Sigmoid colon (tissue), 6 donors: ENCODE measurements at regions not wholly inside any gene's neighbourhood (a gene's known extent, or its start where the extent isn't known, plus 50 kb on each side); places are given as distances from the start of the nearest gene placed in this dataset.

Experiments used
- DNase-seq: peaks from one replicate; pipeline ENCODE4 v3.0.0-alpha.2; 2019
- H3K27ac ChIP-seq, 4 donors: fragments of 200-600 bp; sonication (generic); one replicate each; pipeline ENCODE4 v1.5.1; 2016 to 2019; ENCODE audit warnings: mild to moderate bottlenecking in 1 of 4
- H3K27me3 ChIP-seq, 3 donors: fragments of 200-600 bp; sonication (generic); one replicate each; pipeline ENCODE4 v1.5.1; 2019; ENCODE audit warnings: mild to moderate bottlenecking in 1 of 3
- H3K36me3 ChIP-seq, 4 donors: fragments of 200-600 bp; sonication (generic); one replicate each; pipeline ENCODE4 v1.5.1; 2016 to 2019
- H3K4me1 ChIP-seq, 4 donors: fragments of 200-600 bp; sonication (generic); one replicate each; pipeline ENCODE4 v1.5.1; 2017 to 2019
- H3K4me3 ChIP-seq, 4 donors: fragments of 200-600 bp; sonication (generic); one replicate each; pipeline ENCODE4 v1.5.1; 2017 to 2019; ENCODE audit warnings: mild to moderate bottlenecking in 2 of 4, moderate library complexity in 1 of 4
- H3K9me3 ChIP-seq, 4 donors: fragments of 200-600 bp in 3 of 4; sonication (generic) in 3 of 4; one replicate each; pipeline versions ENCODE4 v1.5.1 to v1.6.1; 2013 to 2019
- CTCF ChIP-seq, 4 experiments: fragments of 450-650 bp in 3 of 4; fragments of 200-600 bp in 1 of 4; IDR thresholded peaks; one replicate each; pipeline ENCODE4 v1.5.1; 2016 to 2019; ENCODE audit warnings: antibody characterized with exemption in 4 of 4, mild to moderate bottlenecking in 3 of 4, moderate library complexity in 2 of 4
- EP300 ChIP-seq, 4 donors: sonication (generic); formaldehyde crosslinking; IDR thresholded peaks; one replicate each; pipeline ENCODE4 v1.6.1; 2017; ENCODE audit warnings: antibody characterized with exemption in 4 of 4
- POLR2A ChIP-seq, 2 donors: fragments of 450-650 bp; IDR thresholded peaks; one replicate each; pipeline ENCODE4 v1.6.1; 2016; ENCODE audit warnings: antibody characterized with exemption in 2 of 2, mild to moderate bottlenecking in 2 of 2, moderate library complexity in 2 of 2
- POLR2AphosphoS5 ChIP-seq, 4 donors: sonication (generic); formaldehyde crosslinking; IDR thresholded peaks; one replicate each; pipeline ENCODE4 v1.6.1; 2017; ENCODE audit warnings: antibody characterized with exemption in 4 of 4
- WGBS, 2 donors: extraction: QIAGEN DNeasy Blood & Tissue Kit; methylation state at CpG; one replicate each; pipeline ENCODE4 v1.1.7; 2013; 5-methylcytosine and 5-hydroxymethylcytosine counted together
- intact Hi-C: fragments of 100-400 bp; cut with DNase I; formaldehyde crosslinking; loops from one replicate; pipeline ENCODE4 v1.15.1; 2023
- donor health status: healthy with polysubstance abuse.
- donor health status: healthy.

- intact Hi-C loops: no loop called here
- 63 to 76% methylated on average over 4 of the region's 4 CpGs for WGBS, 2 donors
- Histone ChIP-seq H3K4me3 (no peak overlapping the region), H3K9me3 (no peaks in the 10 kb centered on the region), H3K27me3 (no peaks in the 10 kb centered on the region), H3K27ac (no peak overlapping the region), H3K36me3 (no peaks in the 10 kb centered on the region), H3K4me1 (no peaks in the 10 kb centered on the region)
- no peak for DNase-seq
- TF ChIP-seq POLR2A (IDR thresholded peaks at IDR 0.05) (no peak), CTCF (IDR thresholded peaks at IDR 0.05) (no peak), POLR2AphosphoS5 (IDR thresholded peaks at IDR 0.05) (no peak), EP300 (IDR thresholded peaks at IDR 0.05) (no peak)
Measured at GRCh38 chr1:38541223-38541622, 318.3 kb downstream of the RRAGC start.

GRCh38 chr1:38539931-38540330 is 319.6 kb downstream of the RRAGC start:
- H3K9me3 ChIP-seq: no peaks in the 10 kb centered on the region
- no peaks in the 10 kb centered on the region for H3K36me3 ChIP-seq

GRCh38 chr1:38538834-38539233 is 320.7 kb downstream of the RRAGC start:
- intact Hi-C loops: no loop called here
- TF ChIP-seq POLR2A (IDR thresholded peaks at IDR 0.05) (no peak), POLR2AphosphoS5 (IDR thresholded peaks at IDR 0.05) (no peak), CTCF (IDR thresholded peaks at IDR 0.05) (no peak), EP300 (IDR thresholded peaks at IDR 0.05) (no peak)
- 31 to 64% methylated on average over 4 of the region's 4 CpGs for WGBS, 2 donors
- H3K27ac ChIP-seq: no peak overlapping the region
- H3K4me1 ChIP-seq: no peaks in the 10 kb centered on the region
- DNase-seq: no peak
- no peaks in the 10 kb centered on the region for H3K27me3 ChIP-seq
- no peaks in the 10 kb centered on the region for H3K36me3 ChIP-seq
- H3K4me3 ChIP-seq: no peak overlapping the region
- H3K9me3 ChIP-seq: no peaks in the 10 kb centered on the region

More at GRCh38 chr1:38539931-38540330, 319.6 kb downstream of the RRAGC start:
- Histone ChIP-seq H3K27me3 (no peaks in the 10 kb centered on the region), H3K27ac (no peak overlapping the region), H3K4me3 (no peak overlapping the region), H3K4me1 (no peaks in the 10 kb centered on the region)
- intact Hi-C loops: no loop called here
- no peak for DNase-seq
- no peak for TF ChIP-seq POLR2A (IDR thresholded peaks at IDR 0.05)
- TF ChIP-seq CTCF (IDR thresholded peaks at IDR 0.05): no peak
- TF ChIP-seq EP300 (IDR thresholded peaks at IDR 0.05): no peak
- TF ChIP-seq POLR2AphosphoS5 (IDR thresholded peaks at IDR 0.05): no peak
- WGBS, 2 donors: 66 to 68% methylated on average over 6 of the region's 6 CpGs

- no peak for DNase-seq
- no peak overlapping the region for H3K27ac ChIP-seq
- intact Hi-C loops: no loop called here
- TF ChIP-seq EP300 (IDR thresholded peaks at IDR 0.05) (no peak), CTCF (IDR thresholded peaks at IDR 0.05) (no peak), POLR2AphosphoS5 (IDR thresholded peaks at IDR 0.05) (no peak), POLR2A (IDR thresholded peaks at IDR 0.05) (no peak)
- WGBS, 2 donors: 89 to 93% methylated on average over 4 of the region's 4 CpGs
- no peaks in the 10 kb centered on the region for H3K9me3 ChIP-seq
- H3K36me3 ChIP-seq: no peaks in the 10 kb centered on the region
- H3K27me3 ChIP-seq: no peaks in the 10 kb centered on the region
- H3K4me1 ChIP-seq: no peaks in the 10 kb centered on the region
- no peak overlapping the region for H3K4me3 ChIP-seq
Measured at GRCh38 chr1:38536089-38536488, 323.5 kb downstream of the RRAGC start.

GRCh38 chr1:38534473-38534823 is 325.1 kb downstream of the RRAGC start:
- intact Hi-C loops: no loop called here
- DNase-seq: no peak
- Histone ChIP-seq H3K27me3 (no peaks in the 10 kb centered on the region), H3K27ac (no peak overlapping the region), H3K9me3 (no peaks in the 10 kb centered on the region), H3K36me3 (no peaks in the 10 kb centered on the region), H3K4me3 (no peak overlapping the region), H3K4me1 (no peaks in the 10 kb centered on the region)
- WGBS, 2 donors: 38 to 67% methylated on average over 7 of the region's 7 CpGs
- TF ChIP-seq CTCF (IDR thresholded peaks at IDR 0.05) (no peak), POLR2AphosphoS5 (IDR thresholded peaks at IDR 0.05) (no peak), POLR2A (IDR thresholded peaks at IDR 0.05) (no peak), EP300 (IDR thresholded peaks at IDR 0.05) (no peak)
